ENCODE measurements at regions not wholly inside any gene's neighbourhood (a gene's known extent, or its start where the extent isn't known, plus 50 kb on each side); places are given as distances from the start of the nearest gene placed in this dataset.
A peak's percentile ranks its signal among the peaks of the same experiment; 100 is the strongest.

GRCh38 chr12:4133029-4133428 lies 140.5 kb upstream of the CCND2 start:
- Mint-ChIP-seq H3K27me3 (no peaks in the 10 kb centered on the region), H3K36me3 (no peaks in the 10 kb centered on the region), H3K4me3 (no peak overlapping the region), H3K9me3 (peaks cover 3% of the 10 kb centered on the region), H3K27ac (peak overlapping the region in 1 of 2 donors; percentile 75), H3K4me1 (ENCODE audit: low read depth in 2 of 2) (peaks cover 26 to 43% of the 10 kb centered on the region in 2 donors)
- ATAC-seq (no peak), DNase-seq (ENCODE audit: low spot score) (no peak)

DNA sequence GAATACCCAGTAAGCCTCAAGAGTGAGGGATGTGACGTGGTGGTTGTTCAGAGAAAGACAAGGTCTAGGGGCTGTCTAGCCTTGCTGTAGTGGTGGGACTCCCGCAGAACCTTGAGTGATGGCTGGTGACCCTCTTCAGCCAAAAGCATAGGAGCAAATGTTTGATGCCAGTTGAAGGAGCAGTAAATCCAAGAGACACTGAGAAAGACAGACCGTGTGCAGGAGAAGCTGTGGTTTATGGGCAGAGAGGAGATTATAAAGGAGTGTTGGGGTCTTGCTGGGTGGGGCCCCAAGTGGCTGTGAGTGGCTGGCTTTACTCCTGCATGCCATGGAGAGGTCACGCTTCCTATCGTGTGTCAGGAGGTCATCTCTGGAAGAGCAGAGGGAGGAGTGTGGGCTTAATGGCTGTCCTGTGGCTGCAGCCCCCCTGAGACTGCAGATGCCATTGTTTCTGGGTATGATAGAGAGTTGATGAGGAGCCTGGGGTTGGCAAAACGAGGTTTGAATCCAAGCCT lies 152.0 kb upstream of the CCND2 start:
- no peaks in the 10 kb centered on the region for H3K36me3 Mint-ChIP-seq
- ATAC-seq (no peak), DNase-seq (ENCODE audit: low spot score) (no peak)
- peaks cover 37 to 43% of the 10 kb centered on the region in 2 donors for H3K4me1 Mint-ChIP-seq (ENCODE audit: low read depth in 2 of 2)
- H3K9me3 Mint-ChIP-seq = no peaks in the 10 kb centered on the region
- H3K4me3 Mint-ChIP-seq = no peak overlapping the region
- H3K27ac Mint-ChIP-seq = peak overlapping the region; percentile 18 to 69
- H3K27me3 Mint-ChIP-seq = peaks cover 0 to 2% of the 10 kb centered on the region in 2 donors

- DNase-seq (ENCODE audit: low spot score) (no peak), ATAC-seq (no peak)
- peaks cover 42 to 48% of the 10 kb centered on the region in 2 donors for H3K4me1 Mint-ChIP-seq (ENCODE audit: low read depth in 2 of 2)
These were observed 153.1 kb upstream of the CCND2 start for GRCh38 chr12:4120316-4120917.

DNA sequence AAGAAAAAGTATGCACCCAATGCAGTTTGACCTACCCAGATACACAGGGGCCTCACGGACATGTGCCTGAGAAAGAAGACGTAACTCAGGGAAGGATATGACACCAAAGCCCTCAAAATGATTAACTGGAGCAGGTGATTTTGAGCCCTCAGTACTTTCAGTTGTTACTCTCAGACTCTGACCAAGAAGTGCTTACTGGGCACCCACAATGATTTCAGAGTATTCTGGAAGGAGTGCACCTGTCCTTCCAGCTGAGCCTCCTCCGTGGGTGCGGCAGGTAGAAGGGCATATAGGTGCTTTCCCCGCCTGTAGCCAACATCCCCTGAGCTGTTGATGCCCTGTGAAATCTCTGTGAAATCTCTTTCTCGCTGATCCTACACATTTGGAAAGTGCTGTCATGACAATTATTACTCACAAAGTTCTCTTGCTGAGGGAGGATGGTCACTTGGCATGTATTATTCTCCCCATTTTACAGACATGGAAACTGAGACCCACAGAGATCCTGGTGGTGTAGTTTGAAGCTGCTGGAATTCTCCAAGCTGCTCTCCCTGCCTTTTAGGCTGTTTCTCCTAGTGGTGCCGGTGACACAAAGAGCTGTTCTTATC lies 154.3 kb upstream of the CCND2 start:
- ATAC-seq (peak; percentile 63 to 76), DNase-seq (ENCODE audit: low spot score) (no peak)
- H3K36me3 Mint-ChIP-seq = no peaks in the 10 kb centered on the region
- H3K4me1 Mint-ChIP-seq (ENCODE audit: low read depth in 2 of 2) = peaks cover 51 to 54% of the 10 kb centered on the region in 2 donors
- no peaks in the 10 kb centered on the region for H3K9me3 Mint-ChIP-seq
- peak overlapping the region; percentile 75 for H3K4me3 Mint-ChIP-seq
- H3K27ac Mint-ChIP-seq = peak overlapping the region; percentile 85 to 91
- H3K27me3 Mint-ChIP-seq = peaks cover 0 to 2% of the 10 kb centered on the region in 2 donors

More at GRCh38 chr12:4120316-4120917, 153.1 kb upstream of the CCND2 start:
- Mint-ChIP-seq H3K9me3 (no peaks in the 10 kb centered on the region), H3K27ac (peak overlapping the region; percentile 18 to 69), H3K4me3 (peak overlapping the region; percentile 1), H3K27me3 (peaks cover 0 to 2% of the 10 kb centered on the region in 2 donors), H3K36me3 (no peaks in the 10 kb centered on the region)

DNA sequence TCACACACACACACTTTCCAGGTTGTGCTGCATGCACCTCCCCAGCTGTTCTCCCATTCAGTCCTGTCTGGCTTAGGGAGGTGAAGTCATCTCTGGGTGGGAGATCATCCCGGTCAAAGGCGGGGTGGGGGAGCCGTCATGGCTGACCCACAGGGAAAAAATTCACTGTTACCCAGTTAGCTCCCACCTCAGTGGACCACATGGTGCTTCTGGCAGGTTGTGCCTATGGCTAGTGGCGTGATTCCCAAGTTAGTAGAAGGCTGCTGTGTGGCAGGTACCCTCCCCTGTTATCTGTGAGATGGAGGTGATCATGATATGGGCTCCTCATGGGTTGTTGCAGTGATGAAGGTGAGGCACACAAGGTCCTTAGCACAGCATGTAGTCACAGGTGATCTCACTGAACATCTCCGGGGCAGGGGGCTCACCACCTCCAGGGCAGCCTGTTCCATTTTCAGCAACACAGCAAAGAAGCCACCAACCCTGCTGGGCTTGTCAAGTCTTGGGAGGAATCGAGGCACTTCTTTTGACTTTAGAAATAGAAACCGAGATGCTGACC lies 154.9 kb upstream of the CCND2 start:
- no peak for DNase-seq (ENCODE audit: low spot score)

GRCh38 chr12:4118017-4118510 lies 155.5 kb upstream of the CCND2 start:
- Mint-ChIP-seq H3K27ac (peak overlapping the region; percentile 85 to 91), H3K9me3 (no peaks in the 10 kb centered on the region), H3K4me1 (ENCODE audit: low read depth in 2 of 2) (peaks cover 57 to 60% of the 10 kb centered on the region in 2 donors), H3K36me3 (no peaks in the 10 kb centered on the region), H3K4me3 (peak overlapping the region; percentile 75), H3K27me3 (peaks cover 0 to 2% of the 10 kb centered on the region in 2 donors)
- ATAC-seq (peak; percentile 1 to 43), DNase-seq (ENCODE audit: low spot score) (no peak)

More for the DNA sequence above, 154.9 kb upstream of the CCND2 start:
- Mint-ChIP-seq H3K27ac (peak overlapping the region; percentile 85 to 91), H3K27me3 (peaks cover 0 to 2% of the 10 kb centered on the region in 2 donors), H3K36me3 (no peaks in the 10 kb centered on the region), H3K4me1 (ENCODE audit: low read depth in 2 of 2) (peaks cover 51 to 54% of the 10 kb centered on the region in 2 donors), H3K4me3 (peak overlapping the region; percentile 75), H3K9me3 (no peaks in the 10 kb centered on the region)
- ATAC-seq = peak; percentile 19 to 43

DNA sequence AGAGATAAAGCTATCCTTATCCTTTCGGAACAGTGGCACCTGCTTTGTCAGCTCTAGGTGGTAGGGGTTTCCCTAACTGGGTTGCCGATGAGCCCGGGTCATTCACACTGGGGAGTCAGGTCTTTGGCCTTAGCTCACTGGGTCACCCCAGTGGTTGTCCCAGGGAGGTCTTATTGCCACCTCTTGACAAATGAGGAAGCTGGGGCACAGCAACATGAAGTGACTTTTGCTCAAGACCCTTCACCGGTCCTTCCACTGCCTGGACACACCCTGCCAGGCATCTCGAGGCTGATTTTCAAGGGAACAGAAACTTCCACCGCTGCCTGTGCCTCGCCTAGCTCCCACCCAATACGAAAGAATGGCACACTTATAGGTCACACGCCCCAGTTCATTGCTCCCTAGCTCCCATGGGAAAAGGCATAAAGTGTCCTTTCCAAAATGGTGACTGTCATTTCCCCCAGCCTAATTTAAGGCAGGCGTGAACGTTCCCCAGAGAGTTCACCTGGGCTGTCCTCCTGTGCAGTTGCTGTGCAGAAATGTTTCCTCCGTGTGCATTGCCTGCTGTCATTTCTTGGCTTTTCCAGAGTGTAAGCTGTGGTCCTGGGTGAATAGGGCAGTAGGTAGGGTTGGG lies 156.1 kb upstream of the CCND2 start:
- no peak for ATAC-seq
- H3K27me3 Mint-ChIP-seq = peaks cover 0 to 2% of the 10 kb centered on the region in 2 donors

DNA sequence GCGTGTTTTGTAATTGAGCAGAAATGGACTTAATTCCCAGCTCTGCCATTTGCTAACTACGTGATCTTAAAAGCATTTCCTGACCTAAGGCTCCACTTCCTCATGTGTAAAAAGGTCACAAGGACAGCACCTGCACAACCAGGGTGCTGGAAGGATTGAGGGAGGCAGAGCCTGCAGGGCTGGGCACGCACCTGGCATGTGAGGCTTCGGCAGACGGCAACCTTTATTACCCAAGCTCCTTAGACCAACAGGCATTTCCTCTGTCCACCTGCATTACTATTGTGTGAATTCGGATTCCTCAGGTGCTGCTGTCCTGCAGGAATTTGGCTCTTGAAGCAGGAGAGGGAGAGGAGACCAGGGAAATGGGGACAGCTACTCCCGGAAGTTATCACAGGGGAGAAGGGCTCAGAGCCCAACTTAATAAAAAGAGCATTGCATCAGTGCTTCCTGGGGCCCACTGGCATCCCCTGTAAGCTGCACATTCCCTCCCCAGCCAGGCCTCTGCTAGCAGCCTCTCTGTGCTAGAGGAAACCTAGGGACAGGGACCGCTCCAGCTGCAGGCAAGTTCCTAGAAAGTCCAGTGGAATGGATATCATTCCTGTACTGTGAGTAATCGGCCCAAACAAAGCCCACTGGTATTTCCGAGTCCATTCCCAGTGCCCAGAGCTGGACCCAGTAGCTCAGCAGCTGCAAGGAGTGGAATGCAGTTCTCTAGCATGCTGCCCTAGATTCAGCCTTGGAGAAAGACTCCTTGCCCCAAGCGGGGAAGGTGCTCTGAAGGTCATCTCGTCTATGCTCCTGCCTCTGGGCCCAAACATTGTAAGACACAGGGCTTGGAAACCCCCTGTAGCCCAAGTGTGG lies 157.1 kb upstream of the CCND2 start:
- no peak for DNase-seq (ENCODE audit: low spot score)
- H3K4me1 Mint-ChIP-seq (ENCODE audit: low read depth in 2 of 2) = peaks cover 70 to 71% of the 10 kb centered on the region in 2 donors
- H3K9me3 Mint-ChIP-seq = no peaks in the 10 kb centered on the region
- no peak overlapping the region for H3K27ac Mint-ChIP-seq
- H3K27me3 Mint-ChIP-seq = peaks cover 0 to 2% of the 10 kb centered on the region in 2 donors
- H3K4me3 Mint-ChIP-seq = peak overlapping the region; percentile 24
- ATAC-seq = no peak
- no peaks in the 10 kb centered on the region for H3K36me3 Mint-ChIP-seq

More for the DNA sequence above, 156.1 kb upstream of the CCND2 start:
- peak overlapping the region; percentile 85 to 91 for H3K27ac Mint-ChIP-seq
- no peak for DNase-seq (ENCODE audit: low spot score)
- no peaks in the 10 kb centered on the region for H3K9me3 Mint-ChIP-seq
- peak overlapping the region; percentile 75 for H3K4me3 Mint-ChIP-seq
- H3K36me3 Mint-ChIP-seq = no peaks in the 10 kb centered on the region
- H3K4me1 Mint-ChIP-seq (ENCODE audit: low read depth in 2 of 2) = peaks cover 62 to 65% of the 10 kb centered on the region in 2 donors

GRCh38 chr12:4115570-4115969 lies 158.0 kb upstream of the CCND2 start:
- peaks cover 64 to 68% of the 10 kb centered on the region in 2 donors for H3K4me1 Mint-ChIP-seq (ENCODE audit: low read depth in 2 of 2)
- peak overlapping the region in 1 of 2 donors; percentile 56 for H3K27ac Mint-ChIP-seq
- ATAC-seq = no peak
- no peak for DNase-seq (ENCODE audit: low spot score)
- no peaks in the 10 kb centered on the region for H3K27me3 Mint-ChIP-seq
- peak overlapping the region; percentile 50 for H3K4me3 Mint-ChIP-seq
- H3K36me3 Mint-ChIP-seq = no peaks in the 10 kb centered on the region
- no peaks in the 10 kb centered on the region for H3K9me3 Mint-ChIP-seq

DNA sequence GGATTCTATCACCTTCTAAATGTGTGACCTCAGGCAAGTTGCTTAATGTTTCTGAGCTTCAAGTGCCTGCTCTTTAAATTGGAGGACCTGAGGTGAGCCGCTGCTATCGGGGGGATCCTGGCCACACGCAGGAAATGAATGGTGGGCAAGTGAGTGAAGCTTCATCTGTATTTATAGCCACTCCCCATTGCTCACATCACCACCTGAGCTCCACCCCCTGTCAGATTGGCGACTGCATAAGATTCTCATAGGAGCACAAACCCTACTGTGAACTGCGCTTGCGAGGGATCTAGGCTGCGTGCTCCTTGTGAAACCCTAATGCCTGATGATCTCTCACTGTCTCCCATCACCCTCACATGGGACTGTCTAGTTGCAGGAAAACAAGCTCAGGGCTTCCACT lies 158.6 kb upstream of the CCND2 start:
- peak; percentile 25 to 55 for ATAC-seq
- no peaks in the 10 kb centered on the region for H3K9me3 Mint-ChIP-seq
- peak overlapping the region; percentile 40 to 56 for H3K27ac Mint-ChIP-seq
- no peak for DNase-seq (ENCODE audit: low spot score)
- peak overlapping the region; percentile 50 for H3K4me3 Mint-ChIP-seq
- H3K27me3 Mint-ChIP-seq = no peaks in the 10 kb centered on the region
- no peaks in the 10 kb centered on the region for H3K36me3 Mint-ChIP-seq
- H3K4me1 Mint-ChIP-seq (ENCODE audit: low read depth in 2 of 2) = peaks cover 60 to 66% of the 10 kb centered on the region in 2 donors

- no peak for DNase-seq (ENCODE audit: low spot score)
These were observed 160.7 kb upstream of the CCND2 start for GRCh38 chr12:4112734-4113325.

GRCh38 chr12:4112290-4112689 lies 161.3 kb upstream of the CCND2 start:
- Mint-ChIP-seq H3K4me3 (peak overlapping the region; percentile 53), H3K27ac (peak overlapping the region; percentile 22 to 74), H3K36me3 (peaks cover 4% of the 10 kb centered on the region), H3K27me3 (no peaks in the 10 kb centered on the region), H3K9me3 (no peaks in the 10 kb centered on the region), H3K4me1 (ENCODE audit: low read depth in 2 of 2) (peaks cover 57 to 67% of the 10 kb centered on the region in 2 donors)
- DNase-seq (ENCODE audit: low spot score) (no peak), ATAC-seq (peak; percentile 57 to 76)

More at GRCh38 chr12:4112734-4113325, 160.7 kb upstream of the CCND2 start:
- Mint-ChIP-seq H3K4me1 (ENCODE audit: low read depth in 2 of 2) (peaks cover 55 to 66% of the 10 kb centered on the region in 2 donors), H3K36me3 (peaks cover 4% of the 10 kb centered on the region), H3K4me3 (peak overlapping the region; percentile 53), H3K27me3 (no peaks in the 10 kb centered on the region), H3K9me3 (no peaks in the 10 kb centered on the region), H3K27ac (peak overlapping the region; percentile 22 to 74)
- ATAC-seq = peak in 1 of 2 donors; percentile 11

Measured in natural killer cell treated with Interleukin-12 subunit alpha and Interleukin-12 subunit beta and Interleukin-15 and Interleukin-18, amount 100 ng/mL, for 72 hours (primary cell).